K562 (cell line): ENCODE measurements at regions not wholly inside any gene's neighbourhood (a gene's known extent, or its start where the extent isn't known, plus 50 kb on each side); places are given as distances from the start of the nearest gene placed in this dataset.

Source experiments
- ATF4 ChIP-seq: fragments of 450-650 bp; formaldehyde crosslinking; IDR thresholded peaks from 2 replicates; pipeline ENCODE4 v1.4.0; 2022; ENCODE audit warnings: mild to moderate bottlenecking, moderate library complexity
- DLX4 ChIP-seq: fragments of 250-450 bp; sonication (Bioruptor Pico); IDR thresholded peaks from 2 replicates; pipeline ENCODE4 v1.6.1; 2021; ENCODE audit warnings: mild to moderate bottlenecking
- FOS ChIP-seq: IDR thresholded peaks from 3 replicates; pipeline ENCODE4 v1.6.1; 2011; ENCODE audit not compliant: insufficient read length; ENCODE audit errors: extremely low read depth
- NFATC3 ChIP-seq: fragments of 450-650 bp; IDR thresholded peaks from 2 replicates; pipeline ENCODE4 v1.6.1; 2017; ENCODE audit warnings: mild to moderate bottlenecking
- PTBP1 ChIP-seq: fragments of 200-400 bp; formaldehyde crosslinking; IDR thresholded peaks from 2 replicates; pipeline ENCODE4 v1.6.1; 2017; ENCODE audit warnings: low read depth, low read length
- RBM22 ChIP-seq: fragments of 200-400 bp; formaldehyde crosslinking; IDR thresholded peaks from 2 replicates; pipeline ENCODE4 v1.6.1; 2018; ENCODE audit warnings: low read length, low read depth; ENCODE audit not compliant: poor library complexity, severe bottlenecking
- TFE3 ChIP-seq: fragments of 450-650 bp; formaldehyde crosslinking; IDR thresholded peaks from 2 replicates; pipeline ENCODE4 v1.4.0; 2020; ENCODE audit warnings: mild to moderate bottlenecking, mixed read lengths
- ZNF253 ChIP-seq: fragments of 250-450 bp; sonication (Bioruptor Pico); conservative IDR thresholded peaks from 2 replicates; pipeline ENCODE4 v1.6.1; 2021; ENCODE audit warnings: mild to moderate bottlenecking
- ZNF282 ChIP-seq: sonication (generic); formaldehyde crosslinking; IDR thresholded peaks from 2 replicates; pipeline ENCODE4 v1.8.1; 2023; ENCODE audit warnings: missing genetic modification reagents
- ZNF431 ChIP-seq: sonication (generic); formaldehyde crosslinking; IDR thresholded peaks from 2 replicates; pipeline ENCODE4 v1.8.0; 2022; ENCODE audit warnings: mild to moderate bottlenecking, missing genetic modification reagents
- ZNF445 ChIP-seq: fragments of 250-450 bp; sonication (Bioruptor Pico); IDR thresholded peaks from 2 replicates; pipeline ENCODE4 v1.4.0; 2020; ENCODE audit warnings: low read depth, mild to moderate bottlenecking, moderate library complexity
- ZNF764 ChIP-seq: fragments of 250-450 bp; sonication (Bioruptor Pico); IDR thresholded peaks from 2 replicates; pipeline ENCODE4 v1.4.0; 2020; ENCODE audit warnings: low read depth, mild to moderate bottlenecking, moderate library complexity
- ZNF785 ChIP-seq: fragments of 250-450 bp; sonication (Bioruptor Pico); IDR thresholded peaks from 2 replicates; pipeline ENCODE4 v1.4.0; 2020; ENCODE audit warnings: mild to moderate bottlenecking
- TF ChIP-seq, protein P1 (sequence below), 2 experiments: fragments of 450-650 bp in 1 of 2; sonication (generic) in 1 of 2; formaldehyde crosslinking in 1 of 2; IDR thresholded peaks; 2 replicates each; pipeline versions ENCODE4 v1.7.1 to v1.9.0; 2016 to 2022; ENCODE audit warnings: inconsistent platforms in 1 of 2, mild to moderate bottlenecking in 1 of 2, missing genetic modification reagents in 1 of 2

- TF ChIP-seq RBM22 (no peak), ZNF785 (CRISPR knock-in tag) (no peak), FOS (no peak), ZNF253 (CRISPR knock-in tag) (no peak), NFATC3 (no peak), PTBP1 (no peak), ZNF445 (CRISPR knock-in tag) (no peak), ZNF431 (no peak), DLX4 (CRISPR knock-in tag) (no peak), ZNF764 (CRISPR knock-in tag) (no peak), ZNF282 (CRISPR knock-in tag) (no peak), TFE3 (CRISPR knock-in tag) (no peak), ATF4 (CRISPR knock-in tag) (no peak)
- TF ChIP-seq, protein P1, sequence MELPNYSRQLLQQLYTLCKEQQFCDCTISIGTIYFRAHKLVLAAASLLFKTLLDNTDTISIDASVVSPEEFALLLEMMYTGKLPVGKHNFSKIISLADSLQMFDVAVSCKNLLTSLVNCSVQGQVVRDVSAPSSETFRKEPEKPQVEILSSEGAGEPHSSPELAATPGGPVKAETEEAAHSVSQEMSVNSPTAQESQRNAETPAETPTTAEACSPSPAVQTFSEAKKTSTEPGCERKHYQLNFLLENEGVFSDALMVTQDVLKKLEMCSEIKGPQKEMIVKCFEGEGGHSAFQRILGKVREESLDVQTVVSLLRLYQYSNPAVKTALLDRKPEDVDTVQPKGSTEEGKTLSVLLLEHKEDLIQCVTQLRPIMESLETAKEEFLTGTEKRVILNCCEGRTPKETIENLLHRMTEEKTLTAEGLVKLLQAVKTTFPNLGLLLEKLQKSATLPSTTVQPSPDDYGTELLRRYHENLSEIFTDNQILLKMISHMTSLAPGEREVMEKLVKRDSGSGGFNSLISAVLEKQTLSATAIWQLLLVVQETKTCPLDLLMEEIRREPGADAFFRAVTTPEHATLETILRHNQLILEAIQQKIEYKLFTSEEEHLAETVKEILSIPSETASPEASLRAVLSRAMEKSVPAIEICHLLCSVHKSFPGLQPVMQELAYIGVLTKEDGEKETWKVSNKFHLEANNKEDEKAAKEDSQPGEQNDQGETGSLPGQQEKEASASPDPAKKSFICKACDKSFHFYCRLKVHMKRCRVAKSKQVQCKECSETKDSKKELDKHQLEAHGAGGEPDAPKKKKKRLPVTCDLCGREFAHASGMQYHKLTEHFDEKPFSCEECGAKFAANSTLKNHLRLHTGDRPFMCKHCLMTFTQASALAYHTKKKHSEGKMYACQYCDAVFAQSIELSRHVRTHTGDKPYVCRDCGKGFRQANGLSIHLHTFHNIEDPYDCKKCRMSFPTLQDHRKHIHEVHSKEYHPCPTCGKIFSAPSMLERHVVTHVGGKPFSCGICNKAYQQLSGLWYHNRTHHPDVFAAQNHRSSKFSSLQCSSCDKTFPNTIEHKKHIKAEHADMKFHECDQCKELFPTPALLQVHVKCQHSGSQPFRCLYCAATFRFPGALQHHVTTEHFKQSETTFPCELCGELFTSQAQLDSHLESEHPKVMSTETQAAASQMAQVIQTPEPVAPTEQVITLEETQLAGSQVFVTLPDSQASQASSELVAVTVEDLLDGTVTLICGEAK (IDR thresholded peaks at IDR 0.05): no peak
- TF ChIP-seq, protein P1 (CRISPR knock-in tag; IDR thresholded peaks at IDR 0.05): no peak
Observed at GRCh38 chr3:178117641-178118040, 418.6 kb upstream of the KCNMB2 start (continued).
